OCI-LY7 (cell line): ENCODE measurements at regions not wholly inside any gene's neighbourhood (a gene's known extent, or its start where the extent isn't known, plus 50 kb on each side); places are given as distances from the start of the nearest gene placed in this dataset.

ENCODE experiments used
- CTCF ChIP-seq: fragments of 200-600 bp; sonication (generic); conservative IDR thresholded peaks from 2 replicates; pipeline ENCODE4 v1.5.1; 2014; ENCODE audit warnings: mild to moderate bottlenecking, antibody characterized with exemption, low read length, moderate library complexity, mixed read lengths
- EZH2phosphoT487 ChIP-seq: fragments of 200-600 bp; sonication (generic); IDR thresholded peaks from 2 replicates; pipeline ENCODE4 v1.6.1; 2018; ENCODE audit warnings: low read depth, borderline replicate concordance, mild to moderate bottlenecking, mixed run types, antibody characterized with exemption, low read length, moderate library complexity, mixed read lengths

- TF ChIP-seq CTCF (no peak), EZH2phosphoT487 (no peak)
Observed at GRCh38 chr2:153404792-153405191, 73.8 kb downstream of the RPRM start.
